GM18520 (cell line): ENCODE measurements at regions not wholly inside any gene's neighbourhood (a gene's known extent, or its start where the extent isn't known, plus 50 kb on each side); places are given as distances from the start of the nearest gene placed in this dataset.

Source experiments
- ATAC-seq: cut with Tn5 transposase; IDR thresholded peaks from one replicate; pipeline ENCODE4 v1.9.1; 2021; ENCODE audit not compliant: unreplicated experiment

DNA sequence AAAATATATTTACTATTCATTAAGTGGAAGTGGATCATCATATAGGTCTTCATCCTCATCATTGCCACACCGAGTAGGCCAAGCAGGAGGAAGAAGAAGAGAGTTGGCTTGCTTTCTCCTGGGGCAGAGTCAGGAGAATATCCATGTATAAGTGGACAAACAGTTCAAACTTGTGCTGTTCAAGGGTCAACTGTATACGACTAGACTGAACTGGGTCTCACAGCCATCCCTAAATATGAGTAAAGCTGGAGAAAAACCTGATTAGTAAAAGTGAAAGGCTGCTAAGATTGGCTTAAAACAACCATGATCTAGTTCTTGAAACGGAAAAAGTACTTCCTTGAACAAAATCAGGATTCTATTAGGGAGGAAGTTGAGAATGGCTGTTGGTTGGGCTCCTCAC lies 276.7 kb upstream of the ADRA1B start:
- no peak for ATAC-seq

DNA sequence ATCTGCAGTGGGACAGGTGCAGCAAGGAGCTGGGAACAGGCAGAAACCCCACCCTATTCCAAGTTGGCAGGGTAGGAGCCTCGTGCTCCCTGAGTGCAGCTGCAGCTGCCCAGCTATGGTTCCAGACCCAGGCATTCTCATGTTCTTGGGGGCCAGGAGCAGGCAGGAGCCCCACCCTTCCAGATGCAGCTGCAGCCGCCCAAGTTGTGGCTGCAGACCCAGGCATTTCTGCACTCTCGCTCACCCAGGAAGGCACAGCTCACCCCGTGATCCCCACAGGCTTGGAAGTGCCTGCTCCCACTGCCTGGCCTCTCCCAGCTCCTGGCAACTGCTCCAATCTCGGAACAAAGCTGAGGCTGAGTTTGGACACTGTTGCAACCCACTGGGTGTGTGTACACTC lies 275.8 kb upstream of the ADRA1B start:
- ATAC-seq = no peak

DNA sequence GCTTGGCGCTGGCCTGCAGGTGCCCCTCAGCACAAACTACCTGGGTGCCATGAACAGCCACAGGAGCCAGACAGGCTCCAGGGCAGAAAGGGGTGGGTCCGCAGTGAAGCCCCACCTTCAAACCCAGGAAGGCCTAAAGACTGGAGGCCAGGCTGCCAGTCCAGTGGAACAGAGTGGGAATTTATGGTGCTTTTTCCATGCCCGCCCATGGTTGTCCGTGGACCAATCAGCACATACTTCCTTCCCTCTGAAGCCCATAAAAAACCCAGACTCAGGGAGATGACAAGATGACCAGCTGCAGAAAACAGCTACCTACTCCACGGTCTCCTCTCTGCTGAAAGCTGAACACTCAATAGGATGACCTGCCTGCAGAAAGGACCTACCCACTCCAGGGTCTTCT lies 275.4 kb upstream of the ADRA1B start:
- ATAC-seq = no peak

DNA sequence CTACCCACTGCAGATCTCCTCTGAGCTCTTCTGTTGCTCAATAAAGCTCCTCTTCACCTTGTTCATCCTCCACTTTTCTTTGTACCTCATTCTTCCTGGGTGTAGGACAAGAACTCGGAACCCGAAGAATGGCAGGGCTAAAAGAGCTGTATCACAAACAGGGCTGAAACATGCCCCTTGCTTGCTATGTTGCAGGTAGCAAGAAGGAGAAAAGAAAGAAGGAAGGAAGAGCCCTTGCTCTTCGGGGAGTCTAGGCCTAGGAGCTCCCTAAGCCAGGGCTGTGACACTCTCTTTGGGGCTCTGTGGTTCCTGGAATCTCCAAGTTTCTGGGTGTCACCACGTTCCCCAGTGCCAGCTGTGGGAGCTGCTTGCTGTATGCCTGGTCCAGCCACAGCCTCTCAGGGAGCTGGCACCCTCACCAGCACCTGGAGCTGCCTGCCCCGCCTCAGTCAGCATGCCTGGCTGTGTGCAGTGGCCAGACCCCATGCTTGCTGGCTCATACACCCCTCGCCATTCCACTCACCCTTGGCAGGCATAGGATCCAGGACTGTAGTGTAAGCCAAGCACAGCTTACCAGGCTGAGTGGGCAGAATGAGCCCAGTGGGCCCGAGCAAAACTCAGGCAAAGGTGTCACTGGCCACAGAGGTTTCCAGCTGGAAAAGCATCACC lies 274.8 kb upstream of the ADRA1B start:
- ATAC-seq = no peak

DNA sequence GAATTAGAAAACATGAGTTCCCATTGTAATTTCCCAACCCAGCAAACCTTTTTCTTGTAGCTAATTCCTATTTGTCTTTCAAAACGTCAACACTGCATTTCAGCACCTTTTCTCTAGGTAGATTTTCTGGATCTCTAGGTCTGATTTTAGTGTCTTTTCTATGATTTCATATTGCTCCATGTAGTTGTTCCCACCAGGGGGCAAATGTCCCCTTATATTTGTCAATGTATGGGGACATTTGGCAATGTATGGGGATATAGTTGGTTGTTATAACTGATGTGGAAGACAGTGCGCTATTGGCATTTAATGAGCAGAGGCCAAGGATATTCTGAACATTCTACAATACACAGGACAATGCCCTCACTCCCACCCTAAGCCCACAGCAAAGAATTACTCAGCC lies 273.9 kb upstream of the ADRA1B start:
- ATAC-seq = no peak

DNA sequence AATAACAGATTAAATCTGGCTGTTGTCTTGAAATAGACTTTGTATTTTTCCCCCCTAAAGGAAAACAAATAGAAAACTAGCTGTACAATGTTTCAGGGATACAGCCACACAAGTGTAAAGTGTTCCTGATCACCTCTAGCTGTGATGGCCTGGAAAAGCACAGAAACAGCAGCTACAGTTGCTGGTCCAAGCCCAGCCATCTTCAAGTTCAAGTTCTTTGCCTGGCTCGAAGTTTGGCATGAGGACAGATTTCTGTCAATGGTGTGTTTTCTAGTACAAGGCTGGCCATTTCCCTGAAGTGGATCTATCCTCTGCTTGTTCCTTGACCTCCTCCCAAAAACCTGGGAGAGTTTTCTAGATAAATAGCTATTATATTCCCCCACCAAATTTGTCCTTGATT lies 272.2 kb upstream of the ADRA1B start:
- no peak for ATAC-seq

DNA sequence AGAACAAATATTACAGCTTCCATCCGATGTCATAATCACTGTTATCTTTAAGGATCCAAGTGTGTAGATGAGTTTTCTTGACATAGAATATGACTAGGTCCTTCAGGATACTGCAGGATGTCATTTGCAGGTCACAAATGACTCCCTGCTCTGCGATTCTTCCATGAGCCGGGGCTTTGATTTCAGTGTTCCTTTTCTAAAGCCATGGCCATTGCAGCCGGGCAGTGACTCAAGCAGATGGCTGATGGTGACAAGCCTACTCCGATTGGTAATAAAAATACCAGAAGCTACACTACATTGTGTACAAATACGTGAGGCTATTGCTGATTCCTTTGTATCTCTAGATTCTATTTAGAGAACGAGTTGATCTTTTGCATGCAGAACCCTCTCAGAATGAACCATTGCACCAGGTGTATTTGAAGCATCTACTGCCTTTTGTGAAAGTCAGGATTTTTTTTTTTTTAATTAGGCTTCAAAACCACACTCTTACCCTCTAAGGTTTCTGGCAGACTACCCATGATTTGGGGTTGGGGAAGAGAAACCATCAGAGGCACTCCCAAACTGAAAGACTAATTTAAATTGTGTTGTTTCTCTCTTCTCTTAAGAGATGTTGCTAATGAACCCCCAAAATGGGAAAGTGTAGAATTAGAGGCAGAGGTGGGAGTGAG lies 271.0 kb upstream of the ADRA1B start:
- no peak for ATAC-seq

DNA sequence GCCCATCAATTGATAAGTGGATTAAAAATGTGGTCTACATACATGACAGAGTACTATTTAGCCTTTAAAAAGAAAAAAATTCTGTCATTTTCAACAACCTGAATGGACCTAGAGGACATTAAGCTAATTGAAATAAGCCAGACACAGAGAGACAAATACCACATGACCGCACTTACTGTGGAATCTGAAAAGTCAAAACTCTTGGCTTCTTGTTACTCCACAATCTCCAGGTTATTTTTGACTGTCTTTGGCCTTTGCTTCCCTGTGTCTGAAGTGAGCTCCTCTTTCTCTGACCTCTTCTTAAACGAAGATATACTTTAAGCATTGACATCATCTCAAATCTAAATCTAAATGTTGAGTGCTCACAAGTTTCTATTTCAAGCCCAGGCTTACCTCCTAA lies 265.5 kb upstream of the ADRA1B start:
- ATAC-seq = no peak

DNA sequence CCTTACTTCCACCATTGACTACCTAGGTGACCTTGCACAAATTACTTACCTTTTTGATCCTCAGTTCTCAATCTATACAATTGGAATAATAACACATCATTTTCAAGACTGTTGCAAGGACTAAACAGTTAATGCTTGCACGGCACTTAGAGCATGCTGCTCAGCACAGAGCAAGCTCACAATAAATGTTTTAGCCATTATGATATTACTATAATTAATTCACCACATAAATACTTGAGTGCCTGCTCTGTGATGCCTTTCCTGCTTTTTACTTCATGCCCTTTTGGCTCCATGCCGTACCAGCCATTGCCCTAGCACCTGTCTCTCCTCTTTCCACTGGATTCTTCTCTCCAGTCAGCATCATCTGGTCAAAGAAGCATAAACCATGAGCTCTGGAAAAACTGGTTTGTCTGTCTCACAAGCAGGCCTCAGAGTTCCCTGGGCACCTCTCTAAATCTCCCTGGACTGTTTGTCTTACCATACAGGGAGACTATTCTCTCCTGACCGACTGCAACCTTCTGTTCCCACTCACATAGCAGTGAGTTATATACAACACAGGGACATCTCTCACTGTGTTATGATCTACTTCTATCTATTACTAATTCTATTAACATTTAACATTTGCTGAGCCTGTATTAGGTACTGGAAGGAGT lies 260.4 kb upstream of the ADRA1B start:
- ATAC-seq = no peak

DNA sequence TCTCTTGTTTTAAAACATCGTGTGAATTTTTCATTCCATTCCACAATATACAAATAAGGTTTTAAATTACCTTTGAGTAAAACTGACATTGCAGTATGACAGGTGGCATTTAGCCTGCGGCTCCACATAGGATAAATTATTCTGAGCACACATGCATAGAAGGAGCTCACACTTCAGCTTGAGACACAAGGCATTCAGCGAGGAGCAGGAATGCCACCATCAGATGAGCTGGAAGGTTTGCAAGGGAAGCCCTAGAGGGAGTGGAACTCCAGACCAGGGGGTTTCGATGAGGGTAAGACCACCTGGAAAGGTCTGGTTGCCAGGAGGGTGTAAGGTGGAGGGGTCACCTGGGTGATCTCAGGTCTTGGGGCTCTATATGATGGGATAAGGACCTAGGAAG lies 259.0 kb upstream of the ADRA1B start:
- ATAC-seq = no peak

DNA sequence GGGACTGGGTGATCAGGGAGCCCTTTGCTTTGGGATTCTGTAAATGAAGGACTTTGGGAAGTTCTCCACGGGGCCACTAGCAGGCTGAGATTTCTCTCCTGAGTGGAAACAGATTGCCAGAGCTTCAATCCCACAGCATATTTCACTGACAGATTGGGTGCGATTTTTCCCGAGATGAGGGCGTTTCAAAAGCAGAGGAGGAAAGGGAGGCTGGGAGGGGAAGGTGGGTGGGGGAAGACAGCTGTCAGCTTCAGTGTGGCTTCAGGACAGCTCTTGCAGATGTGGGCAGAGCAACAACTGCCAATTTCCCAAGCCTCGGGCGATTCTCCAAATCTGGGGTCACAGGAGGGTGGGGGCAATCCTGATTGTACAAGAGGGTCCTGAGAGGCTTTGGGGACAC lies 258.5 kb upstream of the ADRA1B start:
- ATAC-seq = no peak

DNA sequence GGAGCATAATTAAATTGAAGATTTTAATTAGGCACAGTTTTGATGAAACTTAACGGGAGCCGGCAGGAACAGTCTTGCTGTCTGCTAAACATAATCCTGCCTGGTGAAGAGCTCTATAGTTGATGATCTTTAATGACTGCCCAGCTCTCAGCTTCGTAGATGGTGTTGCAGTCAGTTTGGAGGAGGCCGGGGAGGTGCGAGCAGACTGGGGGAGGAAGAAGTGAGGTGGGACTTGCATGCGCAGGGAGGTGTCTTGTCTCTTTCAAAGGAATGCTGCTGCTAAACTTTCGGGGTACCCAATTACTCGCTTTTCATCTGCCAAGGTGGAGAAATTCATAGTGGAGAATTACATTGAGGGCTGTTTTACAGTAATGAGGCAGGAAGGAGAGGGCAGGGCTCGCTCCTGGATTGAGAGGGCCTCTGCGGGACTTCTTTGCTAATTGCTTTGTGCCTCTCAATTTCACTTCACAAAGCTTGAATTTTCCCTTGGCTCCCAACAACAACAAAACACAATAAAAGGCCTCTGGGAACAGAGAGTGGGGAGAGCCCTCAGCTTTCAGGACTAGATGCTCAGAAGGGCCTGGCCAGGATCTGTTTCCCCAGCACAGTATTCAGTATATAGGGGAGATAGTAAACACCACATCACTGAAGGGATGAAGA lies 257.9 kb upstream of the ADRA1B start:
- ATAC-seq = no peak

DNA sequence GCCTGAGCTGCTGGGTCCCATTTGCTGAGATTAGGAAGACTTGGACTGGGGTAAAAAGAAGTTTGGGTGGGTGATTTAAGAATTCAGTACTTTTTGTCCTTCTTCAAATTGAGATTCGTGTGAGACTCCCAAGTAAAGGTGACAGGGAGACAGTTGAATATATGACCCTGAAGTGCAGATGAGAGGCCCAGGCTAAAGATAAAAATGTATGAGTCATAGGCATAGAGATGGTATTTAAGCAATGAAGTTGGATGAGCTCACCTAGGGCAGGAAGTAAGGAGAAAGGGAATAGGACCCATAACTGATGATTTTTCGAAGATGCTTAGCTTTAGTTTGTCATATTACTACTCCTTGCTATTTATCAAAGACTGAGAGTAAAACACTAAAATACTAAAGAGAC lies 255.9 kb upstream of the ADRA1B start:
- ATAC-seq = no peak

DNA sequence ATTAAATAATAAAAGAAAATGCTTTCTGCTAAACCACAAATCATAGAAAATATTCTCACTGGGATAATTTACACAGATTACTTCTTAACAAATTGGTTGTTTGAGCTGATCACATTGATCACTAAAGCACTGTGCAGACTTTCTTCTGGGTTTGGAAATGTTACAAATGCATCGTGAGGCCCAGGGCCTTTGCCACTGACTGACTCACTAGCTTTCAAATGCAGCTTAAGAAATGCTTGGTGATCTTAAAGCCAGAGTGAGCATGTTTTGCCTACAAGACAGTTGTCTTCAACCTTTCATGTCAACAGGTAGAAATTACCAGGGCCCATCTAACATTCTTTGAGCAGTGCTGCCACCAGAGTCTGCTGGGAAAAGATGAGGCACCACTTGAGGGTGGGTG lies 252.3 kb upstream of the ADRA1B start:
- ATAC-seq = no peak

DNA sequence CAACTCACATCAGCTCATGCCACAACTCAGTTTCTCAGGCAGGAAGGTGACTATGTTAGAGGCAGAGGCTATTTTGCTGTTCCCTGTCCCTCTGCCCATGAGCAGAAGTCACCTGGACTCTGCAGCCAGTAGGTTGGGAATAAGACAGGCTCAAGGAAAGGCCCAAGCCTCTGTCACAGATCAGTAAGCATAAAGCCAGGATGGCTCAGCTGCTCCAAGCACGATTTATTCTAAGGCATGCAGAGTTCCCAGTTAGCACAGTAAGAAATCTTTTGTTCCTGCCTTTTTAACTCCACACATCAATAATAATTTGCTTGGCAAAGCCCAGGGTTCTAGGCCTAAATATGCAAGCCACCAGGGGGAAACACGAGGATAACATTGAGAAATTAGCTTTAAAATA lies 249.0 kb upstream of the ADRA1B start:
- ATAC-seq = no peak

DNA sequence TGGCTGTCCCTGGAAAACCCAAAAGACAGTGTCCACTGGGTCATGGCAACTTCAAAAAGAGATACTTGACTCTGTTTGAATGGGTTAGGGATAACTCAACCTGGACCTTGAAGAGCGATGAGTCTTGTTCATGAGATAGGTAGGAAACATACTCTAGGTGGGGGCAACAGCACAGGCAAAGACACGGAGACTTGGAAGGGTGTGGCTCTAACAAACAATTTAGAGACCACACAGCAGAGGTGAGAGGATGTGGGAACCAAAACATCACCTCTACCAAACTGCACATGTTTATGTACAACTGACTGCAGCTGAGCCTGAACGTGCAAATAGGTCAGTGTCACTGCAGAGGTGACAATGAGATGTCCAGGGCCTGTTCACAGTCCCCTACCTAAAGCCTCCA lies 247.7 kb upstream of the ADRA1B start:
- ATAC-seq = no peak

DNA sequence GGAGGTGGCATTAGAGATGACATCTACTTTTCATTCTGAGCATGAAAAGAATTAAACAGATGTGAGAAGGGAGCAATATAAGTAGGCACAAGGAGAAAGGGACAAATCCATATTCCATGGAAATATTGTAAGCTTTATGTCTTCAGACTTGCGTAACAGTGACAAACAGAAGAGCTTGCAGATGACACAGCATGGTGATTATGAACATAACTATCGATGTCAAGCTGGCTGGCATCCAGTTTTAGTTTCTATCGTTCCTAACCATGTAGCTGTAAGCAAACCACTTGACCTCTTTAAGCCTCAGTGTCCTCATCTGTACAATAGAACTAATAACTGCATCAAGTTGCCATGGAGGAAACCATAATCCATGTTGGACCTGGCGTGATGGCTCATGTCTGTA lies 246.7 kb upstream of the ADRA1B start:
- no peak for ATAC-seq

DNA sequence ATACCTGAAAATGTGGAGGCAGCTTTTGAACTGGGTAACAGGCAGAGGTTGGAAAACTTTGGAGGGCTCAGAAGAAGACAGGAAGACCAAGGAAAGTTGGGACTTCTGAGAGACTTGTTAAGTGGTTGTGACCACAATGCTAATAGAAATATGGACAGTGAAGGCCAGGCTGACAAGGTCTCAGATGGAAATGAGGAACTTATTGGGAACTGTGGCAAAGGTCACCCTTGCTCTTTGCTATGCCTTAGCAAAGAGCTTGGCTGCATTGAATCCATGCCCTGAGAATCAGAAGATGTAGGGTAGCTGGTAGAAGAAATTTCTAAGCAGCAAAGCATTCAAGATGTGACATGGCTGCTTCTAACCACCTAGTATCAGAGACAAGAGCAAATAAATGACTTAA lies 244.4 kb upstream of the ADRA1B start:
- no peak for ATAC-seq

DNA sequence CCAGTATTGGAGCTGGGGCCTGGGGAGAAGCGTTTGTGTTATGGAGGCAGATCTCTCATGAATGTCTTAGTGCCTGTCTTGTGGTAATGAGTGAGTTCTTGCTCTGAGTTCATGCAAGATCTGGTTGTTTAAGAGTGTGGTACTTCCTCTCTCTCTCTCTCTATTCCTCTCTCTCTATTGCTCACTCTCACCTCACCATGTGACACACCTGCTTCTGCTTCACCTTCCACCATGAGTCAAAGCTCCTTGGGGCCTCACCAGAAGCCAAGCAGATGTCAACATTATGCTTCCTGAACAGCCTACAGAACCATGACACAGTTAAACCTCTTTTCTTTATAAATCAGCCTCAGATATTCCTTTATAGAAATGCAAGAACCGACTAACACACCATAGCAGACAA lies 242.7 kb upstream of the ADRA1B start:
- no peak for ATAC-seq

DNA sequence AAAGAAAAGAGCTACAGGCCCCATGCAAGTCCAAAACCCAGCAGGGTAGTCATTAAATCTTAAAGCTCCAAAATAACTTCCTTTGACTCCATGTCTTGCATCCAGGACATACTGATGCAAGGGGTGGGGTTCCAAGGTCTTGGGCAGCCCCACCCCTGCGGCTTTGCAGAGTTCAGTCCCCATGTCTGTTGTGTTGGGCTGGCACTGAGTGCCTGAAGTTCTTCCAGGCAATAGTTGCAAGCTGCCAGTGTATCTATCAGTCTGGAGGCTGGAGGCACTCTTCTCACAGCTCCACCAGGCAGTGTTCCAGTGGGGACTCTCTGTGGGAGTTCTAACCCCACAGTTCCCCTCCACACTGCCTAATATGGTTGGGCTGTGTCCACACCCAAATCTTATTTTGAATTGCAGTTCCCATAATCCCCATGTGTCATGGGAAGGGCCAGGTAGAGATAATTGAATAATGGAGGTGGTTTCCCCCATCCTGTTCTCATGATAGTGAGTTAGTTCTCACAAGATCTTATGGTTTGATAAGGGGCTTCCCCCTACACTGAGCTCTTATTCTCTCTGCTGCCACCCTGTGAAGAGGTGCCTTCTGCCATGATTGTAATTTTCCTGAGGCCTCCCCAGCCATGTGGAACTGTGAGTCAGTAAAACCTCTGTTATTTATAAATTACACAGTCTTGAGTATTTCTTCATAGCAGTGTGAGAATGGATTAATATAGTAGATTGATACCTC lies 237.5 kb upstream of the ADRA1B start:
- no peak for ATAC-seq

DNA sequence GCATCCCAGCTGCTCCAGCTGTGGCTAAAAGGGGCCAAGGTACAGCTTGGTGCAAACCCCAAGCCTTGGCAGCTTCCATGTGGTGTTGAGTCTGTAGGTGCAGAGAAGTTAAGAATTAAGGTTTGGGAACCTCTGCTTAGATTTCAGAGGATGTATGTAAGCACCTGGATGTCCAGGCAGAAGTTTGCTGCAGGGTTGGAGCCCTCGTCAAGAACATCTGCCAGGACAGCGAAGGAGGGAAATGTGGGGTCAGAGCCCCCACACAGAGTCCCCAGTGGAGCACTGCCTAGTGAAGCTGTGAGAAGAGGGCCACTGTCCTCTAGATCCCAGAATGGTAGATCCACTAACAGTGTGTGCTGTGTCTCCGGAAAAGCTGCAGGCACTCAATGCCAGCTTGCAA lies 236.2 kb upstream of the ADRA1B start:
- ATAC-seq = no peak
